H1 (cell line): ENCODE measurements at regions not wholly inside any gene's neighbourhood (a gene's known extent, or its start where the extent isn't known, plus 50 kb on each side); places are given as distances from the start of the nearest gene placed in this dataset.
A peak's percentile ranks its signal among the peaks of the same experiment; 100 is the strongest.

Experiments used
- CTCF ChIA-PET: fragments of 300-600 bp; sonication (Branson Sonifier 250); formaldehyde crosslinking; loops from one replicate; lab custom pipeline; 2021; ENCODE audit not compliant: partially characterized antibody; lab: Charles Lee
- POLR2A ChIA-PET: fragments of 300-600 bp; sonication (Branson Sonifier 250); formaldehyde crosslinking; loops from one replicate; lab custom pipeline; 2021; ENCODE audit warnings: inconsistent platforms; ENCODE audit not compliant: partially characterized antibody; lab: Charles Lee
- DNase-seq, 2 experiments: peaks; one replicate each; pipeline versions ENCODE4 v3.0.0 to v3.0.0-alpha.2; 2010 to 2022; ENCODE audit warnings: low spot score in 2 of 2, low read depth in 1 of 2, mixed read lengths in 1 of 2
- FAIRE-seq: peaks from 2 replicates; lab custom pipeline; 2011; peaks lifted over from hg19 to GRCh38; lab: Jason Lieb, UNC
- H2AFZ ChIP-seq: 2 replicates; pipeline ENCODE4 v1.8.1; 2012; ENCODE audit warnings: low read length, inconsistent platforms
- H2AK5ac ChIP-seq: 2 replicates; pipeline ENCODE4 v1.6.1; 2013; ENCODE audit warnings: low read depth, low read length
- H2BK120ac ChIP-seq: replicated peaks from 2 replicates; pipeline ENCODE3; 2013; ENCODE audit warnings: low read depth, low read length, inconsistent platforms
- H2BK12ac ChIP-seq: 2 replicates; pipeline ENCODE4 v1.6.1; 2013; ENCODE audit warnings: low read depth, low read length
- H2BK15ac ChIP-seq: 2 replicates; pipeline ENCODE4 v1.6.1; 2013; ENCODE audit warnings: low read length
- H2BK20ac ChIP-seq: 2 replicates; pipeline ENCODE4 v1.6.1; 2013; ENCODE audit warnings: low read length
- H2BK5ac ChIP-seq: 2 replicates; pipeline ENCODE4 v1.6.1; 2013; ENCODE audit warnings: low read depth, low read length
- H3K14ac ChIP-seq: 2 replicates; pipeline ENCODE4 v1.6.1; 2013; ENCODE audit warnings: inconsistent platforms; ENCODE audit not compliant: insufficient read length
- H3K18ac ChIP-seq: 2 replicates; pipeline ENCODE4 v1.6.1; 2013; ENCODE audit warnings: low read length; ENCODE audit errors: extremely low read depth
- H3K23ac ChIP-seq: 2 replicates; pipeline ENCODE4 v1.6.1; 2013; ENCODE audit warnings: inconsistent platforms; ENCODE audit not compliant: insufficient read length
- H3K23me2 ChIP-seq: 2 replicates; pipeline ENCODE4 v1.6.1; 2013; ENCODE audit warnings: low read depth, low read length
- H3K27ac ChIP-seq: 2 replicates; pipeline ENCODE4 v1.6.1; 2011; ENCODE audit warnings: low read depth, low read length, inconsistent platforms
- H3K27me3 ChIP-seq, 4 experiments: replicated peaks in 1 of 4; 1 replicate in 1 of 4; 2 replicates in 3 of 4; pipeline versions ENCODE4 v1.6.1 to v1.8.1; 2011 to 2013; ENCODE audit warnings: low read length in 3 of 4, mild to moderate bottlenecking in 3 of 4, inconsistent platforms in 2 of 4, mixed read lengths in 2 of 4, moderate library complexity in 1 of 4; ENCODE audit not compliant: control insufficient read depth in 3 of 4, insufficient read depth in 3 of 4; ENCODE audit errors: extremely low read depth in 1 of 4
- H3K36me3 ChIP-seq, 4 experiments: 2 replicates each; pipeline versions ENCODE4 v1.6.1 to v1.8.1; 2011 to 2013; ENCODE audit warnings: mild to moderate bottlenecking in 4 of 4, low read length in 3 of 4, moderate library complexity in 2 of 4, control low read depth in 1 of 4, inconsistent platforms in 1 of 4; ENCODE audit not compliant: insufficient read depth in 4 of 4, control insufficient read depth in 2 of 4
- H3K4ac ChIP-seq: replicated peaks from 2 replicates; pipeline ENCODE3; 2013; ENCODE audit warnings: low read length, low read depth, mixed read lengths, inconsistent platforms; ENCODE audit not compliant: insufficient read length
- H3K4me1 ChIP-seq, 4 experiments: replicated peaks in 1 of 4; 1 replicate in 1 of 4; 2 replicates in 3 of 4; pipeline versions ENCODE4 v1.6.1 to v1.8.1; 2011 to 2013; ENCODE audit warnings: low read length in 3 of 4, inconsistent platforms in 2 of 4, mixed read lengths in 1 of 4; ENCODE audit not compliant: insufficient read depth in 4 of 4, control insufficient read depth in 3 of 4
- H3K4me2 ChIP-seq, 2 experiments: 2 replicates each; pipeline versions ENCODE4 v1.6.1 to v1.8.1; 2011 to 2013; ENCODE audit warnings: low read depth in 2 of 2, low read length in 2 of 2, control low read depth in 1 of 2, inconsistent platforms in 1 of 2, mild to moderate bottlenecking in 1 of 2; ENCODE audit not compliant: insufficient read depth in 1 of 2
- H3K4me3 ChIP-seq, 4 experiments: fragments of 200-600, 300-600 bp in 1 of 4; sonication (generic), shearing (Covaris generic), sonication (Bioruptor Twin) in 1 of 4; 2 replicates each; pipeline versions ENCODE4 v1.5.1 to v1.8.1; 2011 to 2016; ENCODE audit warnings: low read length in 4 of 4, low read depth in 3 of 4, control low read depth in 2 of 4, inconsistent platforms in 2 of 4, mild to moderate bottlenecking in 2 of 4, mixed read lengths in 1 of 4, moderate library complexity in 1 of 4; ENCODE audit not compliant: insufficient read depth in 2 of 4; ENCODE audit errors: extremely low read depth in 1 of 4
- H3K56ac ChIP-seq: replicated peaks from 2 replicates; pipeline ENCODE3; 2013; ENCODE audit warnings: low read depth, mild to moderate bottlenecking, mixed read lengths, low read length, inconsistent platforms; ENCODE audit not compliant: insufficient read length
- H3K79me1 ChIP-seq: 2 replicates; pipeline ENCODE4 v1.6.1; 2013; ENCODE audit warnings: low read depth, low read length, control low read depth
- H3K79me2 ChIP-seq, 2 experiments: 2 replicates each; pipeline versions ENCODE4 v1.6.1 to v1.8.1; 2012 to 2013; ENCODE audit warnings: low read length in 2 of 2, mild to moderate bottlenecking in 2 of 2, inconsistent platforms in 1 of 2; ENCODE audit not compliant: insufficient read depth in 2 of 2, control insufficient read depth in 1 of 2
- H3K9ac ChIP-seq, 4 experiments: replicated peaks in 1 of 4; 1 replicate in 1 of 4; 2 replicates in 3 of 4; pipeline versions ENCODE4 v1.6.1 to v1.8.1; 2011 to 2013; ENCODE audit warnings: low read depth in 3 of 4, low read length in 3 of 4, control low read depth in 2 of 4, mild to moderate bottlenecking in 2 of 4, moderate library complexity in 2 of 4, inconsistent platforms in 1 of 4; ENCODE audit errors: extremely low read depth in 1 of 4
- H3K9me3 ChIP-seq, 2 experiments: 2 replicates each; pipeline versions ENCODE4 v1.6.1 to v1.8.1; 2012 to 2013; ENCODE audit warnings: mild to moderate bottlenecking in 2 of 2, moderate library complexity in 2 of 2, control low read depth in 1 of 2, inconsistent platforms in 1 of 2, low read depth in 1 of 2, low read length in 1 of 2, mixed read lengths in 1 of 2; ENCODE audit not compliant: insufficient read depth in 2 of 2
- H4K20me1 ChIP-seq, 2 experiments: replicated peaks in 1 of 2; 2 replicates each; pipeline versions ENCODE3 to v1.8.1; 2011 to 2013; ENCODE audit warnings: inconsistent platforms in 2 of 2, low read length in 2 of 2, mild to moderate bottlenecking in 1 of 2; ENCODE audit not compliant: insufficient read depth in 2 of 2, control insufficient read depth in 1 of 2
- H4K5ac ChIP-seq: 2 replicates; pipeline ENCODE4 v1.6.1; 2013; ENCODE audit warnings: low read length, low read depth, mixed read lengths, inconsistent platforms; ENCODE audit not compliant: insufficient read length
- H4K8ac ChIP-seq: 2 replicates; pipeline ENCODE4 v1.8.0; 2013; ENCODE audit warnings: mild to moderate bottlenecking, moderate library complexity, low read length, inconsistent platforms; ENCODE audit not compliant: insufficient read depth; ENCODE audit errors: extremely low read depth
- H4K91ac ChIP-seq: replicated peaks from 2 replicates; pipeline ENCODE3; 2013; ENCODE audit warnings: low read length, mixed read lengths, inconsistent platforms; ENCODE audit not compliant: insufficient read length
- CTCF ChIP-seq, 3 experiments: IDR thresholded peaks; 1 replicate in 2 of 3; 2 replicates in 1 of 3; pipeline versions ENCODE4 v1.5.1 to v1.6.1; 2011; ENCODE audit warnings: low read length in 3 of 3, mild to moderate bottlenecking in 3 of 3, inconsistent platforms in 2 of 3, low read depth in 1 of 3, moderate library complexity in 1 of 3; ENCODE audit not compliant: insufficient read depth in 1 of 3; ENCODE audit errors: control extremely low read depth in 1 of 3
- KDM1A ChIP-seq: fragments of 200-600, 300-600 bp; sonication (generic); IDR thresholded peaks from 2 replicates; pipeline ENCODE4 v1.7.1; 2016; ENCODE audit warnings: mild to moderate bottlenecking, low read length, borderline replicate concordance
- SIRT6 ChIP-seq: IDR thresholded peaks from one replicate; pipeline ENCODE4 v1.7.1; 2012; ENCODE audit warnings: low read length, inconsistent platforms
- USF2 ChIP-seq: IDR thresholded peaks from 2 replicates; pipeline ENCODE4 v1.6.1; 2011; ENCODE audit warnings: low read length, improper control_type of control experiment
- WGBS, 2 experiments: shearing (Covaris generic) in 1 of 2; methylation state at CpG; one replicate each; pipeline versions ENCODE4 v1.1.6 to v1.1.7; 2013 to 2015; ENCODE audit warnings: low lambda C conversion rate in 2 of 2, mixed read lengths in 2 of 2, inconsistent platforms in 1 of 2, low coverage in 1 of 2, missing lambda C conversion rate in 1 of 2; ENCODE audit not compliant: insufficient replicate concordance in 2 of 2, insufficient coverage in 1 of 2, insufficient read length in 1 of 2; ENCODE audit errors: extremely low coverage in 1 of 2, missing lambda C conversion rate in 1 of 2; 5-methylcytosine and 5-hydroxymethylcytosine counted together

- no peak for DNase-seq
- Histone ChIP-seq H3K36me3 (no peaks in the 10 kb centered on the region), H2AFZ (no peak overlapping the region), H2BK15ac (no peak overlapping the region), H3K4me2 (no peak overlapping the region), H4K5ac (no peak overlapping the region), H2BK20ac (no peak overlapping the region), H3K4me1 (peaks cover 5 to 9% (median 6%) of the 10 kb centered on the region in 4 experiments; a peak in 6 of 7 replicates), H3K27ac (no peak overlapping the region), H2BK12ac (no peak overlapping the region; the same call in 1 of the 2 replicates), H3K23me2 (no peaks in the 10 kb centered on the region), H3K9me3 (no peaks in the 10 kb centered on the region), H3K79me2 (no peaks in the 10 kb centered on the region), H2BK120ac (no peak overlapping the region), H3K23ac (no peak overlapping the region), H3K27me3 (no peaks in the 10 kb centered on the region; a peak in 1 of 7 replicates), H4K91ac (no peak overlapping the region), H2AK5ac (no peak overlapping the region), H2BK5ac (no peak overlapping the region), H3K18ac (no peak overlapping the region), H3K14ac (no peak overlapping the region), H3K4ac (no peak overlapping the region), H3K4me3 (no peak overlapping the region), H3K79me1 (no peaks in the 10 kb centered on the region), H4K20me1 (no peaks in the 10 kb centered on the region), H4K8ac (no peak overlapping the region), H3K9ac (no peak overlapping the region), H3K56ac (no peak overlapping the region)
- FAIRE-seq, result no peak
- ChIA-PET CTCF (interaction anchor here (0.6 to 7.1 kb wide), 11 partner anchors 8 to 1127 kb away, joined by 3 to 82 read pairs (median 3); no protein-coding TSS in a partner anchor), POLR2A (interaction anchor here (0.7 kb wide), 1 partner anchor 114 kb away, joined by 4 read pairs; no protein-coding TSS in a partner anchor)
- no peak for TF ChIP-seq USF2
- TF ChIP-seq CTCF (IDR thresholded peaks at IDR 0.05; ENCODE audit: control extremely low read depth in 1 of 3, insufficient read depth in 1 of 3, low read depth in 1 of 3, low read length in 3 of 3), result peak in 1 of 3 experiments; percentile 14; a peak in 2 of 4 replicates
- no peak for TF ChIP-seq SIRT6
- no peak for TF ChIP-seq KDM1A
- WGBS, 2 experiments, result 77% methylated on average over 7 of the region's 8 CpGs; no CpG with 5 or more reads in 1 of the 2 experiments
Observed at GRCh38 chr14:100641274-100641860, 54.1 kb upstream of the BEGAIN start.
